HCT116 (cell line): ENCODE measurements at regions not wholly inside any gene's neighbourhood (a gene's known extent, or its start where the extent isn't known, plus 50 kb on each side); places are given as distances from the start of the nearest gene placed in this dataset.

Experiments
- ATAC-seq: fragments of 200-7000 bp; cut with Tn5 transposase; 2 replicates; pipeline ENCODE4 v1.9.1; 2020; ENCODE audit warnings: mild to moderate bottlenecking, moderate library complexity
- BruUV-seq: library from RNA; stranded (reverse); fragments of 400-500 nt; replicated peaks from 2 replicates; lab custom pipeline; 2021; lab: Mats Ljungman, UMichigan
- CTCF ChIA-PET: fragments of 300-600 bp; sonication (Branson Sonifier 250); formaldehyde crosslinking; loops from one replicate; lab custom pipeline; 2021; ENCODE audit warnings: antibody characterized with exemption; lab: Charles Lee
- POLR2A ChIA-PET: fragments of 300-600, 350-600 bp; sonication (Branson Sonifier 250); formaldehyde crosslinking; loops from one replicate; lab custom pipeline; 2021; ENCODE audit warnings: antibody characterized with exemption; lab: Charles Lee
- RAD21 ChIA-PET, 2 experiments: fragments of 300-600 bp; sonication (Branson Sonifier 250); formaldehyde crosslinking; loops; one replicate each; lab custom pipeline; 2023; ENCODE audit warnings: low total read pairs in 2 of 2; ENCODE audit not compliant: uncharacterized antibody in 2 of 2, unreplicated experiment in 2 of 2, low non-redundant PET in 1 of 2; lab: Charles Lee
- DNase-seq: peaks from one replicate; pipeline ENCODE4 v3.0.0-alpha.2; 2010; ENCODE audit warnings: low read depth, low spot score
- H2AFZ ChIP-seq: fragments of 200-600 bp; shearing (Covaris generic), sonication (generic); 2 replicates; pipeline ENCODE4 v1.6.1; 2017; ENCODE audit warnings: low read depth, mixed run types, mixed read lengths, antibody characterized with exemption, low read length; ENCODE audit not compliant: poor library complexity, severe bottlenecking
- H3K27ac ChIP-seq: 2 replicates; pipeline ENCODE4 v1.5.1; 2012; ENCODE audit warnings: low read depth, low read length
- H3K27me3 ChIP-seq: fragments of 200-600 bp; sonication (generic); 2 replicates; pipeline ENCODE4 v1.6.1; 2016; ENCODE audit warnings: mixed run types, low read length, mixed read lengths; ENCODE audit not compliant: insufficient read depth
- H3K36me3 ChIP-seq, 2 experiments: fragments of 200-500 bp in 1 of 2; fragments of 200-600 bp in 1 of 2; sonication (Bioruptor generic) in 1 of 2; sonication (generic) in 1 of 2; 2 replicates each; pipeline versions ENCODE4 v1.5.1 to v1.6.1; 2014 to 2016; ENCODE audit warnings: low read length in 2 of 2, inconsistent platforms in 1 of 2, mixed read lengths in 1 of 2, mixed run types in 1 of 2; ENCODE audit not compliant: insufficient read depth in 2 of 2, control insufficient read depth in 1 of 2
- H3K4me1 ChIP-seq, 2 experiments: fragments of 200-600 bp in 1 of 2; sonication (generic) in 1 of 2; 2 replicates each; pipeline versions ENCODE4 v1.5.1 to v1.6.1; 2012 to 2017; ENCODE audit warnings: low read length in 2 of 2, inconsistent platforms in 1 of 2, mild to moderate bottlenecking in 1 of 2, mixed read lengths in 1 of 2, mixed run types in 1 of 2, moderate library complexity in 1 of 2; ENCODE audit not compliant: insufficient read depth in 2 of 2, control insufficient read depth in 1 of 2
- H3K4me2 ChIP-seq: fragments of 200-600 bp; sonication (generic); 2 replicates; pipeline ENCODE4 v1.6.1; 2017; ENCODE audit warnings: mixed run types, low read length, mixed read lengths
- H3K4me3 ChIP-seq, 2 experiments: fragments of 200-600 bp in 1 of 2; sonication (generic) in 1 of 2; replicated peaks in 1 of 2; 2 replicates each; pipeline ENCODE4 v1.5.1; 2011 to 2016; ENCODE audit warnings: low read length in 2 of 2, control low read depth in 1 of 2, low read depth in 1 of 2, mild to moderate bottlenecking in 1 of 2, mixed read lengths in 1 of 2, mixed run types in 1 of 2
- H3K79me2 ChIP-seq: fragments of 200-600 bp; sonication (generic); 2 replicates; pipeline ENCODE4 v1.6.1; 2017; ENCODE audit warnings: mild to moderate bottlenecking, mixed run types, low read length, moderate library complexity, mixed read lengths; ENCODE audit not compliant: insufficient read depth
- H3K9ac ChIP-seq: fragments of 200-600 bp; sonication (generic); 2 replicates; pipeline ENCODE4 v1.6.1; 2016; ENCODE audit warnings: low read length, mixed read lengths
- H3K9me2 ChIP-seq: fragments of 200-600 bp; sonication (generic), shearing (Covaris generic); 2 replicates; pipeline ENCODE4 v1.6.1; 2017; ENCODE audit warnings: mixed run types, mild to moderate bottlenecking, moderate library complexity; ENCODE audit not compliant: insufficient read depth
- H3K9me3 ChIP-seq, 2 experiments: fragments of 200-500 bp in 1 of 2; fragments of 200-600 bp in 1 of 2; sonication (Bioruptor generic) in 1 of 2; sonication (generic) in 1 of 2; 2 replicates each; pipeline ENCODE4 v1.6.1; 2014 to 2017; ENCODE audit warnings: low read length in 2 of 2, mixed read lengths in 2 of 2, inconsistent platforms in 1 of 2, low read depth in 1 of 2, mild to moderate bottlenecking in 1 of 2, mixed run types in 1 of 2, moderate library complexity in 1 of 2; ENCODE audit not compliant: control insufficient read depth in 1 of 2, insufficient read depth in 1 of 2
- H4K20me1 ChIP-seq: fragments of 200-600 bp; sonication (generic), shearing (Covaris generic); 2 replicates; pipeline ENCODE4 v1.6.1; 2017; ENCODE audit warnings: mixed run types, mild to moderate bottlenecking, moderate library complexity; ENCODE audit not compliant: insufficient read depth
- CEBPB ChIP-seq: IDR thresholded peaks from 2 replicates; pipeline ENCODE4 v1.6.1; 2012; ENCODE audit warnings: low read depth
- EGR1 ChIP-seq: IDR thresholded peaks from 2 replicates; pipeline ENCODE4 v1.6.1; 2012; ENCODE audit warnings: low read depth
- ELF1 ChIP-seq: IDR thresholded peaks from 2 replicates; pipeline ENCODE4 v1.6.1; 2012; ENCODE audit warnings: low read depth, borderline replicate concordance
- EZH2phosphoT487 ChIP-seq: fragments of 200-600 bp; IDR thresholded peaks from 2 replicates; pipeline ENCODE4 v1.6.1; 2018; ENCODE audit warnings: antibody characterized with exemption, borderline replicate concordance
- FOSL1 ChIP-seq: IDR thresholded peaks from 2 replicates; pipeline ENCODE4 v1.6.1; 2012; ENCODE audit warnings: low read depth
- POLR2A ChIP-seq: IDR thresholded peaks from 2 replicates; pipeline ENCODE4 v1.7.0; 2011; ENCODE audit warnings: borderline replicate concordance; ENCODE audit not compliant: insufficient read depth, insufficient read length; ENCODE audit errors: extremely low read depth
- RAD21 ChIP-seq: IDR thresholded peaks from 2 replicates; pipeline ENCODE4 v1.6.1; 2012; ENCODE audit warnings: low read depth, mild to moderate bottlenecking
- SIN3A ChIP-seq: IDR thresholded peaks from 2 replicates; pipeline ENCODE4 v1.6.1; 2012; ENCODE audit warnings: low read depth
- SP1 ChIP-seq: IDR thresholded peaks from 2 replicates; pipeline ENCODE4 v1.6.1; 2012; ENCODE audit warnings: low read depth
- intact Hi-C: fragments of 100-400 bp; cut with micrococcal nuclease; formaldehyde crosslinking; loops from 2 replicates; pipeline ENCODE4 v1.10.0; 2022
- TF ChIP-seq, protein P1 (sequence below): IDR thresholded peaks from 2 replicates; pipeline ENCODE4 v1.6.1; 2011; ENCODE audit warnings: mild to moderate bottlenecking, low read length, moderate library complexity; ENCODE audit not compliant: insufficient replicate concordance; ENCODE audit errors: extremely low read depth
- TF ChIP-seq, protein P2 (sequence below): IDR thresholded peaks from 2 replicates; pipeline ENCODE4 v1.6.1; 2012; ENCODE audit warnings: low read depth
- TF ChIP-seq, protein P3 (sequence below), 3 experiments: fragments of 200-600 bp in 1 of 3; sonication (generic) in 1 of 3; IDR thresholded peaks in 2 of 3; conservative IDR thresholded peaks in 1 of 3; 2 replicates each; pipeline ENCODE4 v1.5.1; 2012 to 2017; ENCODE audit warnings: low read depth in 2 of 3, low read length in 2 of 3, antibody characterized with exemption in 1 of 3, borderline replicate concordance in 1 of 3, control low read depth in 1 of 3, mild to moderate bottlenecking in 1 of 3, mixed read lengths in 1 of 3, mixed run types in 1 of 3, moderate library complexity in 1 of 3; ENCODE audit not compliant: insufficient read depth in 1 of 3
- TF ChIP-seq, protein P4 (sequence below): IDR thresholded peaks from 2 replicates; pipeline ENCODE4 v1.6.1; 2012

DNA sequence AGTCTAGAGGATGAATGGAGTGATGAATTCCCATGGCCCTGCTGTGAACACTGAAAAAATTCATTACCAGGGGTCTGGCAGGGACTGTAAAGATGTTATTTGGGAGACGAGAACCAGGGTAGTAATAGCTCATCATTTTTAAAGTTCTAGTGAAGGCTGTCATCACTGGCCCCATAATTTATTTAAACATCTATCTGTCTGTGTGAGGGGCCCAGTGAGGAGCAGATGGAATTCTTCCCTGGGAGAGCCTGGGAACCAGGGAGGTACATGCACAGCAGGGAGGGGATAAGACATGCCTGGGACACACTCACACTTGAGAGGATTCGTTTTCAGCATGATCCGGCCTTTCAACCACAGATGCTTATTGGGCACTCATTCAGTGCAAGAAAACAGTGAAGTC is 162.0 kb downstream of the PDGFRA start:
- intact Hi-C loops = no loop called here
- no peaks in the 10 kb centered on the region for H4K20me1 ChIP-seq

More for the DNA sequence above, 162.0 kb downstream of the PDGFRA start:
- H3K9ac ChIP-seq = no peak overlapping the region
- RAD21 ChIA-PET = no interaction called here
- no TSS peak for BruUV-seq
- no peaks in the 10 kb centered on the region for H3K9me2 ChIP-seq
- CTCF ChIA-PET = no interaction called here
- H3K79me2 ChIP-seq = no peaks in the 10 kb centered on the region
- H3K4me2 ChIP-seq = no peak overlapping the region
- TF ChIP-seq RAD21 (no peak), POLR2A (no peak), ELF1 (no peak), SP1 (no peak), FOSL1 (no peak), CEBPB (no peak), EZH2phosphoT487 (no peak), EGR1 (no peak), SIN3A (no peak)
- TF ChIP-seq, protein P1, sequence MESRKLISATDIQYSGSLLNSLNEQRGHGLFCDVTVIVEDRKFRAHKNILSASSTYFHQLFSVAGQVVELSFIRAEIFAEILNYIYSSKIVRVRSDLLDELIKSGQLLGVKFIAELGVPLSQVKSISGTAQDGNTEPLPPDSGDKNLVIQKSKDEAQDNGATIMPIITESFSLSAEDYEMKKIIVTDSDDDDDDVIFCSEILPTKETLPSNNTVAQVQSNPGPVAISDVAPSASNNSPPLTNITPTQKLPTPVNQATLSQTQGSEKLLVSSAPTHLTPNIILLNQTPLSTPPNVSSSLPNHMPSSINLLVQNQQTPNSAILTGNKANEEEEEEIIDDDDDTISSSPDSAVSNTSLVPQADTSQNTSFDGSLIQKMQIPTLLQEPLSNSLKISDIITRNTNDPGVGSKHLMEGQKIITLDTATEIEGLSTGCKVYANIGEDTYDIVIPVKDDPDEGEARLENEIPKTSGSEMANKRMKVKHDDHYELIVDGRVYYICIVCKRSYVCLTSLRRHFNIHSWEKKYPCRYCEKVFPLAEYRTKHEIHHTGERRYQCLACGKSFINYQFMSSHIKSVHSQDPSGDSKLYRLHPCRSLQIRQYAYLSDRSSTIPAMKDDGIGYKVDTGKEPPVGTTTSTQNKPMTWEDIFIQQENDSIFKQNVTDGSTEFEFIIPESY = no peak
- TF ChIP-seq, protein P2, sequence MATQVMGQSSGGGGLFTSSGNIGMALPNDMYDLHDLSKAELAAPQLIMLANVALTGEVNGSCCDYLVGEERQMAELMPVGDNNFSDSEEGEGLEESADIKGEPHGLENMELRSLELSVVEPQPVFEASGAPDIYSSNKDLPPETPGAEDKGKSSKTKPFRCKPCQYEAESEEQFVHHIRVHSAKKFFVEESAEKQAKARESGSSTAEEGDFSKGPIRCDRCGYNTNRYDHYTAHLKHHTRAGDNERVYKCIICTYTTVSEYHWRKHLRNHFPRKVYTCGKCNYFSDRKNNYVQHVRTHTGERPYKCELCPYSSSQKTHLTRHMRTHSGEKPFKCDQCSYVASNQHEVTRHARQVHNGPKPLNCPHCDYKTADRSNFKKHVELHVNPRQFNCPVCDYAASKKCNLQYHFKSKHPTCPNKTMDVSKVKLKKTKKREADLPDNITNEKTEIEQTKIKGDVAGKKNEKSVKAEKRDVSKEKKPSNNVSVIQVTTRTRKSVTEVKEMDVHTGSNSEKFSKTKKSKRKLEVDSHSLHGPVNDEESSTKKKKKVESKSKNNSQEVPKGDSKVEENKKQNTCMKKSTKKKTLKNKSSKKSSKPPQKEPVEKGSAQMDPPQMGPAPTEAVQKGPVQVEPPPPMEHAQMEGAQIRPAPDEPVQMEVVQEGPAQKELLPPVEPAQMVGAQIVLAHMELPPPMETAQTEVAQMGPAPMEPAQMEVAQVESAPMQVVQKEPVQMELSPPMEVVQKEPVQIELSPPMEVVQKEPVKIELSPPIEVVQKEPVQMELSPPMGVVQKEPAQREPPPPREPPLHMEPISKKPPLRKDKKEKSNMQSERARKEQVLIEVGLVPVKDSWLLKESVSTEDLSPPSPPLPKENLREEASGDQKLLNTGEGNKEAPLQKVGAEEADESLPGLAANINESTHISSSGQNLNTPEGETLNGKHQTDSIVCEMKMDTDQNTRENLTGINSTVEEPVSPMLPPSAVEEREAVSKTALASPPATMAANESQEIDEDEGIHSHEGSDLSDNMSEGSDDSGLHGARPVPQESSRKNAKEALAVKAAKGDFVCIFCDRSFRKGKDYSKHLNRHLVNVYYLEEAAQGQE = no peak
- TF ChIP-seq, protein P3, sequence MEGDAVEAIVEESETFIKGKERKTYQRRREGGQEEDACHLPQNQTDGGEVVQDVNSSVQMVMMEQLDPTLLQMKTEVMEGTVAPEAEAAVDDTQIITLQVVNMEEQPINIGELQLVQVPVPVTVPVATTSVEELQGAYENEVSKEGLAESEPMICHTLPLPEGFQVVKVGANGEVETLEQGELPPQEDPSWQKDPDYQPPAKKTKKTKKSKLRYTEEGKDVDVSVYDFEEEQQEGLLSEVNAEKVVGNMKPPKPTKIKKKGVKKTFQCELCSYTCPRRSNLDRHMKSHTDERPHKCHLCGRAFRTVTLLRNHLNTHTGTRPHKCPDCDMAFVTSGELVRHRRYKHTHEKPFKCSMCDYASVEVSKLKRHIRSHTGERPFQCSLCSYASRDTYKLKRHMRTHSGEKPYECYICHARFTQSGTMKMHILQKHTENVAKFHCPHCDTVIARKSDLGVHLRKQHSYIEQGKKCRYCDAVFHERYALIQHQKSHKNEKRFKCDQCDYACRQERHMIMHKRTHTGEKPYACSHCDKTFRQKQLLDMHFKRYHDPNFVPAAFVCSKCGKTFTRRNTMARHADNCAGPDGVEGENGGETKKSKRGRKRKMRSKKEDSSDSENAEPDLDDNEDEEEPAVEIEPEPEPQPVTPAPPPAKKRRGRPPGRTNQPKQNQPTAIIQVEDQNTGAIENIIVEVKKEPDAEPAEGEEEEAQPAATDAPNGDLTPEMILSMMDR (IDR thresholded peaks at IDR 0.05 in 2 of 3, conservative IDR thresholded peaks at IDR 0.05 in 1 of 3; ENCODE audit: borderline replicate concordance in 1 of 3, insufficient read depth in 1 of 3, low read depth in 2 of 3, low read length in 2 of 3) = no peak
- TF ChIP-seq, protein P4, sequence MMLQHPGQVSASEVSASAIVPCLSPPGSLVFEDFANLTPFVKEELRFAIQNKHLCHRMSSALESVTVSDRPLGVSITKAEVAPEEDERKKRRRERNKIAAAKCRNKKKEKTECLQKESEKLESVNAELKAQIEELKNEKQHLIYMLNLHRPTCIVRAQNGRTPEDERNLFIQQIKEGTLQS = no peak
- ATAC-seq = no peak
- no peak for DNase-seq
- H3K27ac ChIP-seq = no peak overlapping the region
- POLR2A ChIA-PET = no interaction called here
- H3K27me3 ChIP-seq = peaks cover 6% of the 10 kb centered on the region; the same call in 1 of the 2 replicates
- no peaks in the 10 kb centered on the region for H3K9me3 ChIP-seq
- no peaks in the 10 kb centered on the region for H3K4me1 ChIP-seq
- H3K36me3 ChIP-seq = no peaks in the 10 kb centered on the region
- H3K4me3 ChIP-seq = no peak overlapping the region
- H2AFZ ChIP-seq = no peak overlapping the region
